ENCODE measurements at regions not wholly inside any gene's neighbourhood (a gene's known extent, or its start where the extent isn't known, plus 50 kb on each side); places are given as distances from the start of the nearest gene placed in this dataset.
A peak's percentile ranks its signal among the peaks of the same experiment; 100 is the strongest.

- DNase-seq (no peak), ATAC-seq (peak; percentile 21)
Observed at GRCh38 chr7:371119-371778, 81.3 kb downstream of the FOXL3 start.

GRCh38 chr7:371779-372545 lies 82.0 kb downstream of the FOXL3 start:
- peak; percentile 5 for ATAC-seq
- DNase-seq = no peak

GRCh38 chr7:372546-372931 lies 82.6 kb downstream of the FOXL3 start:
- no peak for ATAC-seq
- DNase-seq = no peak

- no peak for ATAC-seq
Observed at GRCh38 chr7:372932-373791, 83.2 kb downstream of the FOXL3 start.

GRCh38 chr7:373818-374705 lies 84.1 kb downstream of the FOXL3 start:
- ATAC-seq (no peak), DNase-seq (peak; percentile 3)

More at GRCh38 chr7:372932-373791, 83.2 kb downstream of the FOXL3 start:
- peak; percentile 2 for DNase-seq

GRCh38 chr7:374706-375311 lies 84.8 kb downstream of the FOXL3 start:
- no peak for ATAC-seq
- no peak for DNase-seq

GRCh38 chr7:375321-375831 lies 85.4 kb downstream of the FOXL3 start:
- DNase-seq = peak; percentile 3
- no peak for ATAC-seq

- ATAC-seq (no peak), DNase-seq (no peak)
Observed at GRCh38 chr7:375901-376305, 85.9 kb downstream of the FOXL3 start.

GRCh38 chr7:376306-377079 lies 86.5 kb downstream of the FOXL3 start:
- ATAC-seq = no peak
- no peak for DNase-seq

- DNase-seq = no peak
Observed at GRCh38 chr7:377080-378040, 87.4 kb downstream of the FOXL3 start.

GRCh38 chr7:378041-378420 lies 88.1 kb downstream of the FOXL3 start:
- DNase-seq = no peak
- no peak for ATAC-seq

More at GRCh38 chr7:377080-378040, 87.4 kb downstream of the FOXL3 start:
- ATAC-seq = no peak

- DNase-seq = no peak
- ATAC-seq = no peak
Observed at GRCh38 chr7:378551-379455, 88.8 kb downstream of the FOXL3 start.

- DNase-seq (no peak), ATAC-seq (no peak)
Observed at GRCh38 chr7:379456-380138, 89.6 kb downstream of the FOXL3 start.

GRCh38 chr7:380139-380485 lies 90.1 kb downstream of the FOXL3 start:
- peak; percentile 28 for DNase-seq
- no peak for ATAC-seq

GRCh38 chr7:380711-381210 lies 90.8 kb downstream of the FOXL3 start:
- ATAC-seq (no peak), DNase-seq (no peak)

- DNase-seq = peak; percentile 59
Observed at GRCh38 chr7:381211-382042, 91.5 kb downstream of the FOXL3 start.

More at GRCh38 chr7:381211-382042, 91.5 kb downstream of the FOXL3 start:
- ATAC-seq = peak; percentile 55

Data from stimulated activated naive CD8-positive, alpha-beta T cell treated with anti-CD3 and anti-CD28 coated beads, Interleukin-15, Interleukin-2, amounts not matched to agents 100 U/mL and 50 U/mL, for 24 hours (primary cell).